Superior temporal gyrus (tissue), 1 donor: ENCODE measurements at regions not wholly inside any gene's neighbourhood (a gene's known extent, or its start where the extent isn't known, plus 50 kb on each side); places are given as distances from the start of the nearest gene placed in this dataset.
"Not testable (repeated sequence)": the region's sequence is repeated elsewhere in the genome, so short reads cannot be mapped to it uniquely, and the experiment has no call there.

ENCODE experiments used
- DNase-seq: peaks from one replicate; pipeline ENCODE4 v3.0.0-alpha.2; 2016; ENCODE audit errors: extremely low spot score

GRCh38 chr3:14252321-14253021 is 73.9 kb downstream of the LSM3 start:
- DNase-seq: no peak

GRCh38 chr3:14253022-14253706 is 74.5 kb downstream of the LSM3 start:
- DNase-seq: no peak

DNA sequence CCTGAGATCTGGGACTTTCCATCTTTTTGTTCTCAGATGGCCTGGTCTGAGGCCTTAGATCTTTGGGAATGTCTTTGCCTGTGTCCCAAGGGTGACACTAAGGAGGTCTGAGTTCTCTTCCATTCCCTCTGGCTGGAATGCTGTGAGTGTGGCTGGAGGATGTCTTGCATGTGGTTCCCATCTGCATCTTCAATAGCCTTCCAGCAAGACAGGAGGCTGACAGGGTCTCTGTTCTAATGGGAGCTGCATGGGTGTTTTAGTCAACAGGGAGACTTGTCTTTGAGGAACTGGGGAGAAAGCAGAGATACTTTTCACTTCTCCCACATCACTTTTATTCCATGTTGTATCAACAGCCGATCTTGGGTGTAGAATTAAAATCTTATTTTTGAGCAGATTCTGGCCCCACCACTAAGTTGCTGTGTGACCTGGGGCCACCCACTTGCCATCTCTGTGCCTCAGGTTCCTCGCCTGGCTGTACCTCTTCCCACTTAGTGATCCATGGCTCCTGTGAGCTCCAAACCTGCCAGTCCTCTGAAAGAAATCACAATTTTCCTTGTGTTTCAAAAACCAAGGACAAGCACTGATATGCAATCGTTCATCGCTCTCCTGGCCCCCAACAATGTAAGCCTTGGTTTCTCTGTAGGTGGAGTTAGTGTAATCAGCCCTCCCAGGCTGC is 75.2 kb downstream of the LSM3 start:
- no peak for DNase-seq

DNA sequence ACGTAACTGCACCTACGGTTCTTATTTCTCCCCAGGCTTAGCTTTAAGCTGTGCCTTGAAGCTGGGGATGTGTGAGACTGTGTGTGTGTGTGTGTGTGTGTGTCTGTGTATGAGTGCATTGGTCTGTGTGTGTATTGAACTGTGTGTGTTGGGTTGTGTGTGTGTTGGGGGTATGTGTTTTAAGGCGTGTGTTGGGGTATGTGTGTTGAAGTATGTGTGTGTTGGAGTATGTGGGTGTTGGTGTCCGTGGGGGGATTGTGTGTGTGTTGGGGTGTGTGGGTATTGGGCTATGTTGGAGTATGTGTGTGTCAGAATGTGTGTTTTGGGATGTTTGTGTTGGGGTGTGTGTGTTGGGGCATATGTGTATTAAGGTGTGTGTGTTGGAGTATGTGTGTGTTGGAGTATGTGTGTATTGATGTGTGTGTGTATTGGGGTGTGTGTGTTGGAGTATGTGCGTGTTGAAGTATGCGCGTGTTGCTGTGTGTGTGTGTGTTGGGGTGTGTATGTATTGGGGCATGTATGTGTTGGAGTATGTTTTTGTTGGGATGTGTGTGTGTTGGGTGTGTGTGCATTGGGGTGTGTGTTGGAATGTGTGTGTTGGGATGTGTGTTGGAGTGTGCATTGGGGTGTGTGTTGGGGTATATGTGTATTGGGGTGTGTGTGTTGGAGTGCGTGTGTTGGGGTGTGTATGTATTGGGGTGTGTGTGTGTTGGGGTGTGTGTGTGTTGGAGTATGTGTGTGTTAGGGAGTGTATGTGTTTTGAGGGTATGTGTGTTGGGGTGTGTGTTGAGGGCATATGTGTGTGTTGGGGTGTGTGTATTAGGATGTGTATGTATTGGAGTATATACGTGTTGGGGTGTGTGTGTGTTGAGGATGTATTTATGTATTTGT is 76.4 kb downstream of the LSM3 start:
- no peak for DNase-seq

DNA sequence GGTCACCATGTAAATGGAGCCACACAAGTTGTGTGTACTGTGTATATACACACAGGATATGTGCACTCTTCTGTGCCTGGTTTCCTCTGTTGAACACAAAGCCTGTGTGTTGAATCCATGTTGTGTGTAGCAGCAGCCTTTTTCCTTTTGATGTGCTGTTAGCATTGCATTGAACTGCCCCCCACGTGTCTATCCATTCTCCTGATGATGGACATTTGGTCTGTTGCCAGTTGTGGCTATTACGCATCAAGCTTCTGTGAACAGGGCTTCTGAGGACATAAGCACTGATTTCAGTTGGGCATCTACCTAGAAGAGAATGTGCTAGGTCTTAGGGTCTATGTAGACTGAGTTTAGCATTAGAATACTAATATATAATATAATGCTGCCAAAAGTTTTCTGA is 77.4 kb downstream of the LSM3 start:
- peak; percentile 44 for DNase-seq

- DNase-seq: no peak
Observed at GRCh38 chr3:14256561-14257342, 78.1 kb downstream of the LSM3 start.

- DNase-seq: no peak
Observed at GRCh38 chr3:14258906-14259904, 80.6 kb downstream of the LSM3 start.

DNA sequence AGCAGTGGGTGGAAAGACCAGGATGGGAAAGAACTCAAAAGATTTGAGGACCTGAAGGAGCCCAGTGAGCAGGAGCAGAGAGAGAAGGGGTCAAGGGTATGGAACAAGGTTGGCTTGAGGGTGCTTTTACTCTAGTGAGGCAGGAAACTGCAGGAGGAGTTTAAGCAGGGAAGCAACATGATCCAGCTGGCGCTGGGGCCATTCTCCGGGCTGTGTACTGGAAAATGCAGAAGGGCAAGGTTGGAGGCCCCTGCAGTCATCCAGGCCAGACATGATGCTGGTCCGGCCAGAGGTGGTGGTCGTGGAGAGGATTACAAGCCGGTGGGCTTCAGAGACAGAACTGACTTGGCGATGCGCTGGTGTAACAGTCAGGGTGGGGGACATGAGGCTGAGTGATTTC is 81.8 kb downstream of the LSM3 start:
- DNase-seq: no peak

DNA sequence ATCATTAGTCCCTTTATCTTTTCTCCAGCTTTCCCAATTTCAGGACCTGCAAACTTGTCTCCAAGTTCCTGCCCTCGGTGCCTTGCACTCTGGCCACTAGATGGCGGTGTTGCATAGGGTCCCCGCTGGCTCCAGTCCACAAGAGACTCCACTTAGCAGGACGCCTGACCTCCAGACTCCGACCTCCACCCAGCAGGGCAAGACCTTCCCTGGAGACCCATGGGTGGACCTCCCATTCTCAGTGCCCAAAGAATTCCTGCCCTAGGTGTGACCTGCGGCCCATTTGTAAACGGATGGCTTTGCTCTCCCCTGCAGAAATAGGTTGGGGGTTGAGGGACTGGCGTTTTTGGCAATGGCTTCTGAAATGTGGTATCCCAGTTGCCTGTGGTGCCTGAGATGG is 82.6 kb downstream of the LSM3 start:
- DNase-seq: peak; percentile 91

GRCh38 chr3:14262212-14262611 is 83.6 kb downstream of the LSM3 start:
- DNase-seq: no peak

GRCh38 chr3:14262867-14263266 is 84.2 kb downstream of the LSM3 start:
- DNase-seq: no peak

- DNase-seq: no peak
Observed at GRCh38 chr3:14263317-14264005, 84.8 kb downstream of the LSM3 start.

DNA sequence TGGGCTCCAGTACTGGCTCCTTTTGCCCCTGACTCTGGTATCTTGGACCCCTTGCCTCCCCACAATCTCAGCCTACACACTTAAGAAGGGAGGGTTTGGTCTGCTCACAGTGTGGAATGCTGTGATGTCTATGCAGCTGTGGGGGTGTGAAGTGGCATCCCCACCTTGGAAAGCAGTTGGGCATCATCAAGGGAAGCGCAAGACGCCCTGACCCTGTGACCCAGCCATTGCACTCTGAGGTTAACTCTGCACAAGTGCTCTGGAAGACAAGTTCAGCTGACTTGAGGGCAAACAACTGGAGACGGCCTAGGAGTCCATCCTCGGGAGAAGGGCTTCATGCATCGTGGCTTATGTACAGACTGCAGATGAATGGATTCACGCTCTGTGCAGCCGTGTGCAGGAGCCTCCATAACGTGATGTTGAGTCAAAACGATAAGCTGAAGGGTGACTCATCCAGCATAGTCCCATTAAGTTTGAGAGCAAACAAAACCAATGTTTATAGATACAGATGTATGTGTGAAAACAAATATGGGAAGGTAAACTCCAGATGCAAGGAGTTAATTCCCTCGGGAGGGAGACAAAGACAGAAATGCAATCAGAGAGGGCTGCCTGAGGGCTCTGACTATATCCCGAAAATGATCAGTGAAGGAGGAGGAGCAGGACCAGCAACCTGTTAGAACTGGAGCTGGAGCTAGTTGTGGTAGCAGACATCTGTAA is 86.8 kb downstream of the LSM3 start:
- no peak for DNase-seq

DNA sequence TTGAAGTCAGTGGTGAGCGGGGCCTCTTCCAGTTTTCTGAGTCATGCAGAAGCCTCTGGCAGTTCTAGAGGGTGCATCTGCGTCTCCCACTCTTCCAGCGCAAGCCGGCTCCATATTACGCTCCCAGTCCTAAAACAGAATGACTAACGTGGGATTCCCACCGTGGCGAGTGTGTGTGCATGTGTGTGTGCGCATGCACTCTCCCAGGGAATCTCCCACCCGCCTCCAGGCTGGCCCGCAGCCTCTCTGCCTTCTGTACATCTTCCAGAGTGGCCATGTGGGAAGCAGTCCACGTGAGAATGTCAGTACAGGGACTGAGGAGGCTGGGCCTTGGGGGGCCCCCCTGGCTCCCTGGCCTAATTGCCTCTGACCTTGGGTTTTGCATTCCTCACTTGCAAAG is 87.7 kb downstream of the LSM3 start:
- peak; percentile 63 for DNase-seq

- DNase-seq: no peak
Observed at GRCh38 chr3:14267976-14268375, 89.4 kb downstream of the LSM3 start.

DNA sequence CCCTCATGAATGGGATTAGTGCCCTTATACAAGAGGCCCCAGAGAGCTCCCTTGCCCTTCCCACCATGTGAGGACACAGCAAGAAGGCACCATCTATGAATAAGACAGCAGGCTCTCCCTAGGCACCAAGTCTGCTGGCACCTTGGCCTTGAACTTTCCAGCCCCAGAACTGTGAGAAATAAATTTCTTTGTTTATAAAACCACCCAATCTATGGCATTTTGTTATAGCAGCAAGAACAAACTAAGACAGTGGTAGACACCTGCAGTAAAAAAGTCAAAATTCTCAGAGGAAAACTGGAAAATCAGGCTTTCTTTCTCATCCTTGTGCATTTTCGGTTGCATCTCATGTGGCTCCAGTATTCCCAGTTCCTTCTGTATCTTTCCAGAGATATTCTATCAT is 90.3 kb downstream of the LSM3 start:
- DNase-seq: no peak

GRCh38 chr3:14272041-14272958 is 93.7 kb downstream of the LSM3 start:
- not testable (repeated sequence) for DNase-seq
